ENCODE measurements at regions not wholly inside any gene's neighbourhood (a gene's known extent, or its start where the extent isn't known, plus 50 kb on each side); places are given as distances from the start of the nearest gene placed in this dataset.

GRCh38 chr3:154799800-154800199, 280.3 kb upstream of the MME start:
- TF ChIP-seq POLR2A (IDR thresholded peaks at IDR 0.05) (no peak), CTCF (IDR thresholded peaks at IDR 0.05) (no peak)
- intact Hi-C loops (cut with DNase I; ENCODE audit: low total_unique reads) = no loop called here
- DNase-seq (ENCODE audit: low spot score in 2 of 2) = no peak
- no peak overlapping the region for H3K4me3 ChIP-seq (ENCODE audit: low read depth, poor library complexity, severe bottlenecking)
- 46 to 48% methylated on average over 2 of the region's 2 CpGs for WGBS, 2 donors

GRCh38 chr3:154795582-154795981, 284.5 kb upstream of the MME start:
- TF ChIP-seq CTCF (IDR thresholded peaks at IDR 0.05) (no peak), POLR2A (IDR thresholded peaks at IDR 0.05) (no peak)
- intact Hi-C loops (cut with DNase I; ENCODE audit: low total_unique reads) = no loop called here
- no peak overlapping the region for H3K4me3 ChIP-seq (ENCODE audit: low read depth, poor library complexity, severe bottlenecking)
- no peak for DNase-seq (ENCODE audit: low spot score in 2 of 2)
- 58 to 62% methylated on average over 2 of the region's 2 CpGs for WGBS, 2 donors

- intact Hi-C loops (cut with DNase I; ENCODE audit: low total_unique reads) = no loop called here
- TF ChIP-seq POLR2A (IDR thresholded peaks at IDR 0.05) (no peak), CTCF (IDR thresholded peaks at IDR 0.05) (no peak)
- DNase-seq (ENCODE audit: low spot score in 2 of 2) = no peak
- H3K4me3 ChIP-seq (ENCODE audit: low read depth, poor library complexity, severe bottlenecking) = no peak overlapping the region
Observed at GRCh38 chr3:154794814-154795445, 285.2 kb upstream of the MME start.

- WGBS, 2 donors = 39 to 59% methylated on average over 1 of the region's 1 CpG
- intact Hi-C loops (cut with DNase I; ENCODE audit: low total_unique reads) = no loop called here
Observed at GRCh38 chr3:154794391-154794790, 285.7 kb upstream of the MME start.

GRCh38 chr3:154792828-154793227, 287.3 kb upstream of the MME start:
- 46 to 56% methylated on average over 1 of the region's 1 CpG for WGBS, 2 donors
- H3K4me3 ChIP-seq (ENCODE audit: low read depth, poor library complexity, severe bottlenecking) = no peak overlapping the region
- DNase-seq (ENCODE audit: low spot score in 2 of 2) = no peak
- intact Hi-C loops (cut with DNase I; ENCODE audit: low total_unique reads) = no loop called here
- no peak for TF ChIP-seq CTCF (IDR thresholded peaks at IDR 0.05)
- TF ChIP-seq POLR2A (IDR thresholded peaks at IDR 0.05) = no peak

More at GRCh38 chr3:154794391-154794790, 285.7 kb upstream of the MME start:
- no peak overlapping the region for H3K4me3 ChIP-seq (ENCODE audit: low read depth, poor library complexity, severe bottlenecking)
- no peak for TF ChIP-seq POLR2A (IDR thresholded peaks at IDR 0.05)
- TF ChIP-seq CTCF (IDR thresholded peaks at IDR 0.05) = no peak
- DNase-seq (ENCODE audit: low spot score in 2 of 2) = no peak

- H3K4me3 ChIP-seq (ENCODE audit: low read depth, poor library complexity, severe bottlenecking) = no peak overlapping the region
- TF ChIP-seq POLR2A (IDR thresholded peaks at IDR 0.05) (no peak), CTCF (IDR thresholded peaks at IDR 0.05) (no peak)
- DNase-seq (ENCODE audit: low spot score in 2 of 2) = no peak
- intact Hi-C loops (cut with DNase I; ENCODE audit: low total_unique reads) = no loop called here
Observed at GRCh38 chr3:154791611-154792010, 288.5 kb upstream of the MME start.

Data from lower leg skin (tissue), 4 donors.